ENCODE measurements at regions not wholly inside any gene's neighbourhood (a gene's known extent, or its start where the extent isn't known, plus 50 kb on each side); places are given as distances from the start of the nearest gene placed in this dataset.
A peak's percentile ranks its signal among the peaks of the same experiment; 100 is the strongest.

DNA sequence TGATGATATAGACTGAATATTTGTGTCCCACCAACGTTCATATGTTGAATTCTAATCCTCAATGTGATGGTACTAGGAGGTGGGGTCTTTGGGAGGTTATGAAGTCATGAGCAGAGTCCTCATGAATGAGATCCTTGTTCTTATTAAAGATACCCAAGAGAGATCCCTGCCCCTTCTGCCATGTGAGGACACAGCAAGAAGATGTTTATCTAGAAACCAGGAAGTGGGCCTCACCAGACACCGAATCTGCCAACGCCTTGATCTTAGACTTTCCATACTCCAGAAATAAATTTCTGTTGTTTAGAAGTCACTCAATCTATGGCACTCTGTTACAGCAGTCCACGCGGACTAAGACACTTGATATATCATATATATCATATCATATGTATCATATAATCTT lies 67.7 kb upstream of the GCM1 start:
- peak; percentile 80 for DNase-seq (ENCODE audit: low spot score)

GRCh38 chr6:53214172-53214571 lies 65.5 kb upstream of the GCM1 start:
- DNase-seq (ENCODE audit: low spot score): no peak

- no peak for DNase-seq (ENCODE audit: low spot score)
Observed at GRCh38 chr6:53210811-53211210, 62.2 kb upstream of the GCM1 start.

- no peak for DNase-seq (ENCODE audit: low spot score)
Observed at GRCh38 chr6:53209681-53210080, 61.0 kb upstream of the GCM1 start.

DNA sequence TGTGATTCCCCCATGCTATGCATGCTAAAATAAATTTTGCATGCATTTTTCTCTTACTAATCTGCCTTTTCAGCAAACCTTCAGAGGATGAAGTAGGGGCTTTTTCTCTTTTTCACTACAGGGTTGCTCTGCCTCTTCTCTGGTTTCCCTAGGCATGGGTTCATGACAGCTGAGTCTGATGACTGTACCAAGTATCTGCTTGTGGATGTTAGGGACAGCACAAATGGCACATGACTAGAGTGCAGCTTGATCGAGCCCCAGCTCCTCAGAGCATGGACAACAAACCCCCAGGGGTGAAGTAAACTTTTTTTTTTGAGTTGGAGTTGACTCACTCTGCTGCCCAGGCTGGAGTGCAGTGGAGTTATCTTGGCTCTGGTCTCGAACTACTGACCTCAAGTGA lies 57.1 kb upstream of the GCM1 start:
- no peak for DNase-seq (ENCODE audit: low spot score)

DNA sequence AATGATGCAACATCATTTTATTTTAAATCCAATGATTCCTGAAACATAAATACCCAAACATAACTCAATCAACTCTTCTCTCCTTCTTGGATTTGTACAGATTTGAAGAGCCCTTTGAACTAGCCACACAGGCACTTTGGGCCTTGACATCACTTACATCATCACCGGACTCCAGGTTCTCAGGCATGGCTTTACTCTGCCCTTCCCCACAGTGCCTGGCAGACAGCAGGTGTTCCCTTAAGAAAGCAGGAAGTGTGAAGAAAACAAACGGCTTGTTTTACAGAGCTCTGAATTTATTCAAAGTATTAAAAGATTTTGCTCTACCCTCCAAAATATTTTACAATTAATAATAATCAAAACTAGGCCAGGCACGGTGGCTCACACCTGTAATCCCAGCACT lies 54.8 kb upstream of the GCM1 start:
- DNase-seq (ENCODE audit: low spot score): no peak

GRCh38 chr6:53202052-53202451 lies 53.4 kb upstream of the GCM1 start:
- DNase-seq (ENCODE audit: low spot score): no peak

DNA sequence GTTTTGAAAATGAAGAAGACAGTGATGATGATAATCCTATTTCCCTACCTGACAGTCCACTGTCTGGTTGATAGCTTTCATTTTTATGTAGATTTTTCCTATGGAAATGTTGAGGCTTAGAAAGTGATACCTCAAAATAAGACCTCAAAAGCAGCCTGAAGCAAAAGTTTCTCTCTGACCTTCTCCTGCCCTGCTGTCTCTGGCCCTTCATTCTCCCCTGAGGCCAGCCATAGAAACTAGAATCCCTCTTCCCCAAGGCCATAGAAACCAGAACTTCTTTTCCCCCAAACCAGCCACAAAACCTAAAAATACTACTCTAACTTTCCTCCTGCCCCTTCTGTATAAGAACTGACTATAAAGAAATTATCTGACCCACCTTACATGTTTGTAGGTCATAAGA lies 52.6 kb upstream of the GCM1 start:
- DNase-seq (ENCODE audit: low spot score): no peak

DNA sequence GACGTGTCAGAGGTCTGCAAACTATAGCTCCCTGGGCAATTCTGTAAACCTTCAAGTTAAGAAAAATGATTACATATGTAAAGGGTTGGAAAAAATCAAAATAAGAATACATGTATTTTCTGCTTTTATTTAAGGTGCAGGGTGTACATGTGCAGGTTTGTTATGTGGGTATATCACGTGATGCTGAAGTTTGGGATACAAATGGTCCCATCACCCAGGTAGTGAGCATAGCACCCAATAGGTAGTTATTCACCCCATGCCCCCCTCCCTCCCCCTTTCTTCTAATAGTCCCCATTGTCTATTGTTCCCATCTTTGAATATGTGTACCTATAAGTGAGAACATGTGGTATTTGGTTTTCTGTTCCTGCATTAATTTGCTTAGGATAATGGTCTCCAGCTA lies 51.1 kb upstream of the GCM1 start:
- DNase-seq (ENCODE audit: low spot score): no peak

DNA sequence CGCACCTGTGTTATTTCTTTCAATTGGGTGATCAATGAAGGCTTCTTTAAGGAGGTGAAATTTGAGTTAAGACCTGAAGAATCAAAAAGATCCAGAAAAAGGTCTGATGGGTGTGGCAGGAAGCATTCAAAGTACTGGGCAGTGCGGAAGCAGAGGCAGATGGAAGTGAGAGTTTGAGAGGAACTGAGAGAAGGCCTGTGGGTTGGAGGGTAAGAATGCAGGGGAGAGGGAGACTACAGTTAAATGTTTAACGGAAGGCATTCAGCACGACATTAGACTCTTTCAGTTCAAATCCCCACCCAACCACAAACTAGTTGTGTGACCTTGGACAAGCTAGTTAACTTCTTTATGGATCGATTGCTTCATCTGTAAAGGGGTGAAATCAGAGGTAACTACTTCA lies 50.5 kb upstream of the GCM1 start:
- DNase-seq (ENCODE audit: low spot score): no peak
